ENCODE measurements at regions not wholly inside any gene's neighbourhood (a gene's known extent, or its start where the extent isn't known, plus 50 kb on each side); places are given as distances from the start of the nearest gene placed in this dataset.
"Not testable (repeated sequence)": the region's sequence is repeated elsewhere in the genome, so short reads cannot be mapped to it uniquely, and the experiment has no call there.

DNA sequence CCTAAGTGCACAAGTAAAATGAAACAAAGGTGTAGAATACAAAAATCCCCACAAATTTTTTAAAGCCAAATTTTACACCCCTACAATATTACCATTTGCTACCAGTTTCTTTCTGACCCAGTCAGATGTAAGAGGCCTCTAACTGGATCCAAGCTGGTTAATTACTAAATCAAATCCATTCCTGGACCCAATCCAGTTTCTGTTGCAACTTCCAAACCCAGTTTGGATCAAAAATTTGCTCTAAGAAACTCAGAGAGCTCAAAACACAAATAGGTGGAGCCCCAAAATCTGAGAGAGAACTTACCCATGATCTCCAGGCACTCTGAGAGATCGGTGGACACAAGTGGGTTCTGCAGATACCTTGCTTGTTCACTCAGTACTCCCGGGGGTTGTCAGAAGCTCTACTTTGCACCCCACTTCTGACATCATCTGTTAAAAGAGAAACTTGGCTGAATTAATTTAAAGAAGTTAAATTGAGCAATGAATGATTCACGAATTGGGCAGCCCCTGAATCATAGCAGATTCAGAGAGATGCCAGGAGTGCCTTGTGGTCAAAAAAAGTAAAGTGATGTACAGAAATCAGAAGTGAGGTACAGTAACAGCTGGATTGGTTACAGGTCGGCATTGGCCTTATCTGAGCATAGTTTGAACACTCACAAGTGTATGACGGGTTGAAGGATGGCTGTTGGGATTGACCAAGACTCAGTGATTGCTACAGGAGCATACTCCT is 448.0 kb downstream of the KCNT2 start:
- Histone ChIP-seq H3K4me1 (ENCODE audit: insufficient read depth, low read length) (no peaks in the 10 kb centered on the region), H3K27me3 (ENCODE audit: insufficient read depth, low read length) (no peaks in the 10 kb centered on the region), H3K9me3 (ENCODE audit: low read depth, low read length) (no peaks in the 10 kb centered on the region), H3K4me3 (ENCODE audit: low read length) (no peak overlapping the region)

DNA sequence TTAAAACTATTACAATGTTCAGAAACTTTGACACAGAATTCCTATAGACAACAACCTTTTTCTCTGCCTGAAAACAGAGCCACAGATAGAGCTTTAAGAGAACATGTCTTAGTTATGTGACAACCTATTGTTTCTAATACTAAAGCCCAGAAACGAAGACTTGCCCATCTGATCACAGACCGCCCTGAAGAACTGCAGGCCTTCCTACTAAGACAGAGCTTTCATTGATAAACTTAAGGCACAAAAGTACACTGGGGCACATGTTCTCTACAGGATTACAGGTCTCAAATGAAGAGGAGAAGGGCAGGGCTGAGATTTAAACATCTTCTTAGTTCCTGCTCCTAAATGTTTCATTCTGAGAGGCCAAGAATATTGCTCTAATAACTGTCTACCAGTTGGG is 452.7 kb downstream of the KCNT2 start:
- no peak overlapping the region for H3K4me3 ChIP-seq (ENCODE audit: low read length)
- H3K4me1 ChIP-seq (ENCODE audit: insufficient read depth, low read length) = no peaks in the 10 kb centered on the region
- no peaks in the 10 kb centered on the region for H3K27me3 ChIP-seq (ENCODE audit: insufficient read depth, low read length)
- H3K9me3 ChIP-seq (ENCODE audit: low read depth, low read length) = no peaks in the 10 kb centered on the region

DNA sequence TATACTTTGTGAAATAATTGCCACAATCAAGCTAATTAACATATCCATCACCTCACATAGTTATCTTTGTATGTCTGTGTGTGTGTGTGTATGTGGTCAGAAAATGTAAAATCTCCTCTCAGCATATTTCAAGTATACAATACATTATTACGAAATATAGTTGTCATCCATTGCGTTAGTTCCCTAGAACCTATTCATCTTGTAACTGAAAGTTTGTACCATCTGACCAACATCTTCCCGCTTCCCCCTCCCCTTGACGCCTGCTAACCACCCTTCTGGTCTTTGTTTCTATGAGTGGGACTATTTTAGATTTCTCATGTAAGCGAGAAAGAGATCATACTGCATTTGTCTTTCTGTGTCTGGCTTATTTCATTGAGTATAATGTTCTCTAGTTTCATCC is 455.3 kb downstream of the KCNT2 start:
- Histone ChIP-seq H3K27me3 (ENCODE audit: insufficient read depth, low read length) (no peaks in the 10 kb centered on the region), H3K9me3 (ENCODE audit: low read depth, low read length) (no peaks in the 10 kb centered on the region), H3K4me1 (ENCODE audit: insufficient read depth, low read length) (no peaks in the 10 kb centered on the region), H3K4me3 (ENCODE audit: low read length) (no peak overlapping the region)

DNA sequence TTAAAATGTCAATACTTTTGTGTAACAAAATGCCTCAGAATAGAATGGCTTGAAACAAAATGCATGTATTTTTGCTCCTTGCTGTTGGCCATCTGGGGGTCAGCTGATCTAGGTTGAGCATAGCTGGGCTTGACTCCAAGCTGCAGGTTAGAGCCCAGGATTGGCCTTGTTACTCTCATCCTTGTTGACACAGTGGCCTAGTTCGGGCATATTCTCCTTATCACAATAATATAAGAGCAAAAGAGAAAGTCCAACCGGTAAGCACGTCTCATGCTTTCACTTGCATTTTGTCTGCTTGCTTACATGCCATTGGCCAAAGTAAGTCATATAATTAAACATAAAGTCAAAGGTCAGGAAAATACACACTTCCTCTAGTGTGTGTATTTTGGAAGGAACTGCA is 456.2 kb downstream of the KCNT2 start:
- Histone ChIP-seq H3K27me3 (ENCODE audit: insufficient read depth, low read length) (no peaks in the 10 kb centered on the region), H3K4me3 (ENCODE audit: low read length) (no peak overlapping the region), H3K9me3 (ENCODE audit: low read depth, low read length) (no peaks in the 10 kb centered on the region), H3K4me1 (ENCODE audit: insufficient read depth, low read length) (no peaks in the 10 kb centered on the region)

DNA sequence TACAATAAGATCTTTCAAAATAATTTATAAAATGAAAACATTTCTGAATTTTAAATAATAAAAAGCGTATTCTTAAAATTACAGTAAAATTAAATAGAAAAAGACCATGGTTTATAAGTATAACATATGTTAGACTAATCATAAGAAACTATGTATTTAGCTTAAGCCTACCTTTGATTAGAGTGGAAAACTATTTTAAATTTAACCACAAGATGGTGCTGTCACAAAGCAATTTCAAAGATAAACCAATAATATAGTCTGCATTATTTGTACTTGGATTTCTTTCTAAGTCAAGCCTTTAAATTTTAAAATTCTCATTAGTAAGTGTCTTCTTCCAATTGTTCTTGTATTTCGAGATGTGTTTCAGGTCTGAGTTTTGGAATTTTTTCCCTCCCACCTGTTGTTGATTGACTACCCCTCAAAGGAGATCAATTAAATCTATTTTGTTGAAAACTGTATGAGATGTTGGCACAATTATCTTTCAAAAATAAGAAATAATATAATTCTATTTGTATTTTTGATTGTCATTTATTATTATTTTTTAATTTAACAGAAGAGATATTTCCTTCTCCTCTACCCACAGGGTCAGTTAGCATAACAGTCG is 459.8 kb downstream of the KCNT2 start:
- H3K9me3 ChIP-seq (ENCODE audit: low read depth, low read length) = no peaks in the 10 kb centered on the region
- no peaks in the 10 kb centered on the region for H3K27me3 ChIP-seq (ENCODE audit: insufficient read depth, low read length)
- H3K4me1 ChIP-seq (ENCODE audit: insufficient read depth, low read length) = no peaks in the 10 kb centered on the region
- H3K4me3 ChIP-seq (ENCODE audit: low read length) = no peak overlapping the region

DNA sequence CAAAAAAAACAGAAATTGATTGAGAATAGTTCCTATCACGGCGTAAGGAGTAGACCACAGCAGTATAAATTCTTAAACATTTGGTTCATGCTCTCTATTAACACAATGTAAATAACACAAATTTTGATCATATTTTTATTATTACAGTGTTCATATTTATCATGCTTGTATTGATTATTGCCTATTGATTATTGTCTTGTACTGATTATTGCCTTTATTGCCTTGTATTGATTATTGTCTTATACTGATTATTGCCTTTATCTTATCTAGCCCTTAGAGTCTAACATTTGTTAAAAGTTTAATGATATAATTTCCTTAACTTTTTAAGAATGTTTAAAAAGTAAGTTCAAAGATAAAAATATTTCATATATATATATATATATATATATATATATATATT is 460.7 kb downstream of the KCNT2 start:
- Histone ChIP-seq H3K4me1 (ENCODE audit: insufficient read depth, low read length) (no peaks in the 10 kb centered on the region), H3K27me3 (ENCODE audit: insufficient read depth, low read length) (no peaks in the 10 kb centered on the region), H3K9me3 (ENCODE audit: low read depth, low read length) (no peaks in the 10 kb centered on the region), H3K4me3 (ENCODE audit: low read length) (no peak overlapping the region)

DNA sequence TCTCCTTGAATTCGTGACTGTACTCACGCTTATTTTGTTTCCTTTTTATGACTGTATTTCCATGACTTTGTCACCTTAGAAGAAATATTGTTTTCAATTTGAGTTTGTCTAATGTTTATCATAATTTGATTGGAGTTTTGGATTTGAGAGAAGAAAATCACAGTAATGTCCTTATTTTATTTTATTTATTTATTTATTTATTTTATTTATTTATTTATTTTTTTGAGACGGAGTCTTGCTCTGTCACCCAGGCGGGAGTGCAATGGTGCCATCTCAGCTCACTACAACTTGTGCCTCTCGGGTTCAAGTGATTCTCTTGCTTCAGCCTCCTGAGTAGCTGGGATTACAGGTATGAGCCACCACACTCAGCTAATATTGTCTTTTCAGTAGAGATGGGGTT is 463.1 kb downstream of the KCNT2 start:
- not testable (repeated sequence) for H3K4me3 ChIP-seq (ENCODE audit: low read length); H3K4me1 ChIP-seq (ENCODE audit: insufficient read depth, low read length); H3K27me3 ChIP-seq (ENCODE audit: insufficient read depth, low read length); H3K9me3 ChIP-seq (ENCODE audit: low read depth, low read length)

DNA sequence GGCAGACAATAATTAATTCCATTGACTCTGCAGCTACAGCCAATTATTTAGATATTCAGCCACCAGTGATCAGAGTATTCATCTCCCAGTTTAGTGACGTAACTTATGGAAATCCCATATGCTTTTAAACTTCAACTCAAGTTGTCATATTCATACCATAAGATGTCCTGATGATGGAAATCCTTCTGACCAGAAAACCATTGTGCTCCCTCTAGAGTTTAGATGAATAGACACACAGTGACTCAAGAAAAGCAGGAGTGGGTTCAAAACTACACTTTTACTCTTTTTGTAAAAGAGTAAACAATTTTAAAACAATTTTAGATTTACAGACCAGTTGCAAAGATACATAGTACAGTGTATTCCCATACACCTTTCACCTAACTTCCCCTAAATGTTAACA is 463.7 kb downstream of the KCNT2 start:
- Histone ChIP-seq H3K4me3 (ENCODE audit: low read length) (no peak overlapping the region), H3K9me3 (ENCODE audit: low read depth, low read length) (no peaks in the 10 kb centered on the region), H3K27me3 (ENCODE audit: insufficient read depth, low read length) (no peaks in the 10 kb centered on the region), H3K4me1 (ENCODE audit: insufficient read depth, low read length) (no peaks in the 10 kb centered on the region)

DNA sequence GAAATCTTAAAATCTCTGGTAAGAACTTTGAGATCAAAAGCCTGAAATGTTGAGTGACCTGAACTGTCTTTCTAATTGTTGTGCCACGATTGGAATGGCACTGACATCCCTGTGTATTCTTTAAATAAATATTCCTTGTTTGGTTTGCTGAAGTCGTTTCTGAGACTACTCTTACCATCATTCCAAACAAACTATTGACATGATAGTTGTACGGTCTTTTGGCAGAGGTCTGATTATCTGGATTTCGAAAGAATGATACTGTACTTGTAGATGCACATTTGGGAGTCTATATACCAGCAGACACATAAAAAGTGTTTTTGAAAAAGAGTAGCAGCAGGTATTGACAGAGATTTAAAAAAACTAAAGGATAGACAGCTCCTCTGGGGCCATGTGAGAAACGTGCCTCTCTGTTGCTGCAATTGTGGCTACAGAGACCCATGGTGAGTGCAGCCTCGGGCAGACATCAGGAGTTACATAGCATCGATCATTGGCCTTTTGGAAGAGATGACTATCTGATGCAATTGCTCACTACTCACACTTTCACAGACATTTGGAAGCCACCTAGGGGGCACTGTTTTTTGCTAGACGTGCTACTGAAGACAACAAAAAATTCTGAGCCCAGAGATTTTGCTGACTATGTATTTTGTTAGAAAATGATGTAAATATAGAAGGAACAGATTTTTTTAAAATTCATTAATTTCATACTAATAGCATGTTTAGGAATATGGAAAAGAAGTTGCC is 464.5 kb downstream of the KCNT2 start:
- no peaks in the 10 kb centered on the region for H3K27me3 ChIP-seq (ENCODE audit: insufficient read depth, low read length)
- no peak overlapping the region for H3K4me3 ChIP-seq (ENCODE audit: low read length)
- no peaks in the 10 kb centered on the region for H3K4me1 ChIP-seq (ENCODE audit: insufficient read depth, low read length)
- H3K9me3 ChIP-seq (ENCODE audit: low read depth, low read length) = no peaks in the 10 kb centered on the region

DNA sequence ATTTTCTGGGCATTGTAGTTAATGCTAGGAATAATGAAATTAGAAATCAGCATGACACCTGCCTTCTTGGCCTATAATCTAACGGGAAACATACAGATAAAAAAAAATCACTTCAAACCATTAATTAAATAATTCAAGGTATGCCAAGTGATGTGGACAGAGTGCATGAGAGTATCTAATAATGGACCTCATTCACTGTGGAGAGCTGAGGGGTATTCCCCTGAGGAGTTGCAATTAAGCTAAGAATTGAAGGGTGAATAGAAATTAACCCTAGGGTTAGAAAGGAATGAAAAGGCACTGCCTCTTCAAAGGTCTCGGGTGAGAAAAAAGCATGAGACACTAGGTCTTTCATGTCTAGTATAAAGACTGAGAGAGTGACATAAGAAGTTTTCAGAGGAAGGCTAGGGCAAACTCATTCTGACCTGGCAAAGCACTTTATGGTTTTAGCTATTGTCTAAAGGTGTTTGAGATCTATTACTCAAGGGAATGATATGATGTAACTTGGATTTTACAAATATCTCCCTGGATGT is 466.1 kb downstream of the KCNT2 start:
- Histone ChIP-seq H3K9me3 (ENCODE audit: low read depth, low read length) (no peaks in the 10 kb centered on the region), H3K4me3 (ENCODE audit: low read length) (no peak overlapping the region), H3K27me3 (ENCODE audit: insufficient read depth, low read length) (no peaks in the 10 kb centered on the region), H3K4me1 (ENCODE audit: insufficient read depth, low read length) (no peaks in the 10 kb centered on the region)

DNA sequence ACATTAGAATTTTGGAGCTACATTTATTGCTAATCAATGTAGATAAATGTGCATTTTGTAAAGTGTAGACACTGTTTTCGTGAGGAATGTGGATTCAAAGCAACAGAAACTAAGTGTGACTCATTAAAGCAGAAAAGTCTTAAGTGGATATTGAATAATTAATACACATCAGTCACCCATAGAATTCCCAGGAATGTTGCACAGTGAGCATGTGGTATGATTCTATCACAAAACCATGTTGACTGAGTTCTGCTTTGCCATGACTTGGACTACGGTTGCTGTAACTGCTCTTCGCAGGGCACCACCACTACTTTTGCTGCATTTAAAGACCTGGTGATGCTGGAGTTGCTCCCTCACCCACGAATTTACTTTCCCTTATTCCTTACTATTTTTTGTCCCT is 471.8 kb downstream of the KCNT2 start:
- no peaks in the 10 kb centered on the region for H3K27me3 ChIP-seq (ENCODE audit: insufficient read depth, low read length)
- no peak overlapping the region for H3K4me3 ChIP-seq (ENCODE audit: low read length)
- H3K4me1 ChIP-seq (ENCODE audit: insufficient read depth, low read length) = no peaks in the 10 kb centered on the region
- H3K9me3 ChIP-seq (ENCODE audit: low read depth, low read length) = no peaks in the 10 kb centered on the region

DNA sequence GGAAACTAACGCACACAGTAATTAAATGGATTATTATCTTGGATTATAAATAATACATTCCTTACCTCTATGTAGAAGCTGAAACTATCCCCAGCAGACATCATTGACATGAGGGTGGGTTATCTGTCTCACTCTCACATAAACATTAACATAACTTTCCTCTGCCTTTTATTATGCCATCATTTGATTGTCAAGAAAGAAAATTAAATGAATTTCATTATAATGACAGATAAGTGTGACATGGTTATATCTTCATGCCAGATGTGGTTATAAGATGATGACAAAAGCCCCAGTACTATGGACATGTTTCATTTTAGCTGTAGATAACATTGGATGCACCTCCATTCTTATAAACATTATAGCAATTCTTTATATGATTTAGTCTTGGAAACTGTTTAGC is 476.5 kb downstream of the KCNT2 start:
- H3K4me3 ChIP-seq (ENCODE audit: low read length) = no peak overlapping the region
- H3K9me3 ChIP-seq (ENCODE audit: low read depth, low read length) = no peaks in the 10 kb centered on the region
- H3K27me3 ChIP-seq (ENCODE audit: insufficient read depth, low read length) = no peaks in the 10 kb centered on the region
- H3K4me1 ChIP-seq (ENCODE audit: insufficient read depth, low read length) = no peaks in the 10 kb centered on the region

DNA sequence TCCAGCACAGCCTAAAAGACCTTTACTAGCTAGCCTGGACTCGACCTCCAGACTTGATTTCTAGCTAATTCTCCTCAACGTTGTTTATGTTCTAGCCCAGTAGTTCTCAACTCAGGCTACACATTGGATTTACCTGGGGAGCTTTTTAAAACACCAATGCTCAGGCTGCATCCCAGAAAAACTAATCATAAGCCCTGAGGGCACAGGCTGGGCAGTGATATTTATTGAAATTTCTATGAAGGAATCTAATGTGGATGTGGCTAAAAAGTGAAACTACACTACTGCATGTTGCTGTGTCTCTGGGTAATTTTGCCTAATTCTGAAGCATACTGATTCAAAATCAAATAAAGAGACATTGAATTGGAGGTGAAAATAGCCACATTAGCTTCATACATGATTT is 479.4 kb downstream of the KCNT2 start:
- H3K4me1 ChIP-seq (ENCODE audit: insufficient read depth, low read length) = no peaks in the 10 kb centered on the region
- no peaks in the 10 kb centered on the region for H3K27me3 ChIP-seq (ENCODE audit: insufficient read depth, low read length)
- H3K9me3 ChIP-seq (ENCODE audit: low read depth, low read length) = no peaks in the 10 kb centered on the region

DNA sequence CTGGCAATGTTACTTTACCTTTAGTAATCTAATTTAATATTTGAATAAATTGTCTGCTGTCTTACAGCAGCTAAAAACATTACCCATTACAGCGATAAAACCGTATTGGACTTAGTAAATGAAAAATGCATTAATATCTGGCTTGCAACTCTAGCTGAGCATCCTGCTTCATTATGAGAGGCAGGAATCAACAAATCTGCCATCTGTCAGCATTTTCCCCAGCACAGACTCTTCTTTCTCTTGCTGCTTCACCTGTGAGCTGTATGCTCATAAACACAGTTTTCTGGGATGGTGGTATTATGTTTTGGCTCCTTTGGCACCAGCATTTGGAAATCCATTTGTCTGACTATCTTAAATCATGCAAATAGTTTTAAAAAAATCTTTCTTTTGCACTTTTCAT is 487.1 kb downstream of the KCNT2 start:
- H3K4me1 ChIP-seq (ENCODE audit: insufficient read depth, low read length) = no peaks in the 10 kb centered on the region

More for the DNA sequence above, 479.4 kb downstream of the KCNT2 start:
- H3K4me3 ChIP-seq (ENCODE audit: low read length) = no peak overlapping the region

DNA sequence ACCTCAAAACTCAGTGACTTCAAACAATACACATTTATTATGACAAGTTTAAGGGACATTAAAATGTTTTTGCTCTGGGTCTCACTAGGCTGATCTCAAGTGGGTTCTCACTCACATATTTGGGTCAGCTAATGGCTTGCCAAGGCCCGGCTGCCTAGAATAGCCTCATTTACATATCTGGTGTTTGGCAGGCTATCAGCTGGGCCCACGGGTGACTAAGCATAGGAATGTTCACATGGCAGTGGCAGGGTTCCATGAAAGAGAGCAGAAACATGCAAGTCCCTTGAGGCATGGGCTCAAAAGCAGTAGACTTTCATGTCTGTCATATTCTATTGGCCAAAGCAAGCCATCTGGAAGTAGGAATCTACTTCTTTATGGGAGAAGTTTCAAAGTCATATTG is 492.6 kb downstream of the KCNT2 start:
- H3K9me3 ChIP-seq (ENCODE audit: low read depth, low read length) = no peaks in the 10 kb centered on the region
- H3K4me3 ChIP-seq (ENCODE audit: low read length) = no peak overlapping the region

More for the DNA sequence above, 487.1 kb downstream of the KCNT2 start:
- Histone ChIP-seq H3K9me3 (ENCODE audit: low read depth, low read length) (no peaks in the 10 kb centered on the region), H3K27me3 (ENCODE audit: insufficient read depth, low read length) (no peaks in the 10 kb centered on the region), H3K4me3 (ENCODE audit: low read length) (no peak overlapping the region)

More for the DNA sequence above, 492.6 kb downstream of the KCNT2 start:
- no peaks in the 10 kb centered on the region for H3K27me3 ChIP-seq (ENCODE audit: insufficient read depth, low read length)
- H3K4me1 ChIP-seq (ENCODE audit: insufficient read depth, low read length) = no peaks in the 10 kb centered on the region

Measured in mononuclear cell (primary cell).